HG03196 (cell line): ENCODE measurements at regions not wholly inside any gene's neighbourhood (a gene's known extent, or its start where the extent isn't known, plus 50 kb on each side); places are given as distances from the start of the nearest gene placed in this dataset.

Experiments used
- ATAC-seq: cut with Tn5 transposase; IDR thresholded peaks from one replicate; pipeline ENCODE4 v1.9.1; 2021; ENCODE audit not compliant: unreplicated experiment

DNA sequence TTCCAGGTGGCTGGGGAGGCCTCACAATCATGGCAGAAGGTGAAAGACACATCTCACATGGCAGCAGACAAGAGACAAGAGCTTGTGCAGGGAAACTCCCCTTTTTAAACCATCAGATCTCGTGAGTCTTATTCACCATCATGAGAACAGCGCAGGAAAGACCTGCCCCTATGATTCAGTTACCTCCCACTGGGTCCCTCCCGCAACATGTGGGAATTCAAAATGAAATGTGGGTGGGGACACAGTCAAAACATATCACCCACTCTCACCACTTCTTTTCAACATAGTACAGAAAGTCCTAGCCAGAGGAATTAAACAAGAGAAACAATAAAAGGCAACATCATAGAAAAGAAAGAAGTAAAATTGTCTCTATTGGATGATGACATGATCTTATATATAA, 223.4 kb upstream of the SLC24A2 start:
- no peak for ATAC-seq

DNA sequence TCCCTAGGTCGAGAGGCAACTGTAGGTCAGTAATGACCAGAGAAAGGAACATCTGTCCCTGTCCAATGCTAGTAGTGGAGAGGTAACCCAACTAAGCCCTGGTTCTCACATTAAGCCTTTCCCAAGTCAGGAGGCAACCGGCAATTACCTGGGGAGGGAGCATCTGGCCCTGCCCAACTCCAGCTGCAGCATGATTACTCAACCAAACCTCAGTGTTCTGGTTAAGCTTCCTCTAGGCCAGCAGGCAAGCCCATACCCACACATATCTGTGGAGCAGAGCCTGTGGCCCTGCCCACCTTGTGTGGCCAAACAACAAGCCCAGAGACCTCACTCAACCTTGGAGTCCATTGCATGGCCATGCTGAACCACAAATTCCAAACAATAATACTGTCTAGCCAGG, 220.8 kb upstream of the SLC24A2 start:
- no peak for ATAC-seq

DNA sequence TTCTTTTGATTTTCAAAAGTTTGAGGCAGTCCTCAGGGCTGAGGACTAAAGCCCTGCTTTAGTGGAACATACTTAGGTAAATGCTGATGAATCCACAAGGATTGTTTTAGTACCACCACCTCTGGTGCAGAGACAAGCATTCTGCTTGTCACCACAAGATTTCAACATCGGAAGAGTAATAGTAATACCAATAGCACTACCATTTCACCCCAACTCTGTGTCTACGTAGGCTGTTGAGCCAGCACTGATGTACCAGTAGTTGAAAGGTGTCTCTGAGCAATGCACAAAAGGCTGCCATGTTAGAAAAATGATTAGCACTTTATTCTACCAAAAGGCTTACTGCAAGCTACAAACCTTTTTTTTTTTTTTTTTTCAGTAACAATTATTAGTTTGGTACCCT, 213.2 kb upstream of the SLC24A2 start:
- ATAC-seq, result no peak

DNA sequence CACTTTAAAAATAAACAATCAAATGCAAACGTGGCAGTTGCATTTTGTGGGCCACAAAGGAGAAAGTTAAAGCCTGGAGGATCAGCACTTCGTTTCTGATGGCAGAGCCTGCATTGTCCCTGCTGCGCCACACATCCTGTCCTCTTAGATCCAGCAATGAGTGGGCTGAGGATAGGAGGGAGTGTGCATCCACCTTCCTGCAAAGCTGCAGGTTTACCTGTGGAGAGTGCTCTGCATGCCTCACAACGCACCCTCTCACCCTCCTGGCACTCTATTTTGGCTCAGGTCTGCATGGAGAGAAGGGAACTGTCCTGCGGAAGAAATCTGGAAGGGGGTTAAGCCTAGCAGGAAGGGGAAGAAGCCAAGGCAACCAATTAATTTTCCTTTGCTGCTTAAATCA, 212.2 kb upstream of the SLC24A2 start:
- no peak for ATAC-seq

DNA sequence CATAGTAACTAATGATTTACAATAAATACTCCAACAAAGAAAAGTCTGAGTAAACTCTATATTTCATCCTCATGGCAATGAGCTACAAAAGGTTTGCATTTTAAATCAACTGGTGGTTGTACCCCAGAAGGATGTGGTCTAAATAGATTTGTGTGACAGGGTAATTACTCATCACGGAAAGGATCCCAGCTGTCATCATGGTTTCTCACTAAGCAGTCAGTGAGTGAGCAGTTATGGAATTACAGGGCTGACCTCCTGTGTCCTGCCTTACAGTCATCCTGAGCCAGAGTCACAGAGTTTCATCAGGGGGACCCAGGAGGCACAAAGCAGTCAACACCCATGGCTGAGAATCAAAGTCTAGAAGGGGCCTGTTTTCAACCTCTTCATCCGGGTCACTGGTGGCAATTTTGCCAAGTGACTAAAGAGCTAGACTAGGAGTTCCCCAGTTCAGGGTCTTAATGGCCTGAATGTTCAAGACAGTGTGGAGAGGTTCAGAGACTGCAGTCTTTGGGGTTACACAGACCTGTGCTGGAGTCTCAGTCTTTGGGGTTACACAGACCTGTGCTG, 210.7 kb upstream of the SLC24A2 start:
- peak; percentile 91 for ATAC-seq

DNA sequence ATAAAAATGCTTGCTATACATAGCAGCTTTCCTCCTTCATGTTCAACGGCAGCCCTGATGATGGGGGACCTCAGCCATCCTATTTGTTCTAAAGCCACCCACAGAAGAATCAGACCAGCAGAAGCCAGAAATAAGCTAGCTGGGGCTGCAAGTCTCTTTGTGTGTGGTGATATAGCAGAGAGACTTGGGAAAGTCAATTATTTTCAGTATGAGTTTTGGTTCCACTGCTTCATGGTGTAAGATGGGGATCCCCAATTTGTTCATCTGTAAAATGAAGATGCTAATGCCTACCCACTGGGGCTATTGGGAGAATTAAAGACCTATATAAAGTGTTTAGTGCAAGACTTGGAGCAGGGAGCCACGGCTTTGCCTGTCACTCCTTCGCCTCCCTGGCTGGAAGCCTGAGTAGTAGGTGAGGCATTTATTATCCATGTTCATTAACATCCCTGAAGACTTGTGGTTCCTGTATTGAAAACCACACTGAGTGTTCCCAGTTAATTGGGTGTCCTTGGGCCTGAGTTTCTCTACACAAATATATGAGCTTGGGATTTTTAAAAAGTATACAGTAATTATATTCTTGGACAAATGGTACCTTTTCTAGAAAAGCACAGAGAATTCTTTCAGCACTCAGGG, 210.1 kb upstream of the SLC24A2 start:
- ATAC-seq, result peak; percentile 39

DNA sequence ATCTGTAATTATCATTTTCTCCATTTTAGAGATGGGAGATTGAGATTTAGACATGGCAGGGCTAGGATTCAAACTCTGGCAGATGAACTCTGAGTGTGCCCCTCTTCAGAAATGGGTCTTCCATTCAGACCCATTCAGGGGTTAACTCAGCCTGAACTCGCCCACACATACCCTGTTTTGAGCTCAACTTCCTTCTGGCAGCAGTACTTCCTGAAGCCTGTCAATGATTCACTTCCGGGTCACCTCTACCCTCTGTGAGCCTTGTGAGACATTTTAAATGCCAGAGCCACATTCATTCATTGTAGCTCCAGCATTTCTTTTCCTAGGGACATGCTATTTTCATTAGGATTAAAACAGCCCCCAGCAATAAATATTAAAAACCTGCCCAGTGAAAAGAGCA, 209.3 kb upstream of the SLC24A2 start:
- no peak for ATAC-seq

DNA sequence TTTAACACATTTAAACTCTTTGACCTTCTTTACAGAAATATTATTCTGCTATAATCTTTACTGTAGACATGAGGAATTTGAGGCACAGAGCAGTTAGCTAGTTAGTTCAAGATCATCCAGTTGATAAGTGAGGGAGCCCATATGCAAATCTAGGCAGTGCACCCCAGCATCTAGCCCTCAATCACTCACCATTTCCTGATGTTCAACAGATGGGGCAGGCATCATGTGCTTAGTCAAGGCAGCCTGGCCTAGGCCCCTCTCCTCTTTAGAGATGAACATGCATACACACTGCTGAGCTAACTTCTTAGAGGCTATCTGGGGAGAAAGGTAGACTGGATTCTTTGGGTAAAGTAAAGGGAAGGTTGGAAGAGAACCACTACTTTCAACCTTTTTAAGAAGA, 206.8 kb upstream of the SLC24A2 start:
- ATAC-seq, result no peak

DNA sequence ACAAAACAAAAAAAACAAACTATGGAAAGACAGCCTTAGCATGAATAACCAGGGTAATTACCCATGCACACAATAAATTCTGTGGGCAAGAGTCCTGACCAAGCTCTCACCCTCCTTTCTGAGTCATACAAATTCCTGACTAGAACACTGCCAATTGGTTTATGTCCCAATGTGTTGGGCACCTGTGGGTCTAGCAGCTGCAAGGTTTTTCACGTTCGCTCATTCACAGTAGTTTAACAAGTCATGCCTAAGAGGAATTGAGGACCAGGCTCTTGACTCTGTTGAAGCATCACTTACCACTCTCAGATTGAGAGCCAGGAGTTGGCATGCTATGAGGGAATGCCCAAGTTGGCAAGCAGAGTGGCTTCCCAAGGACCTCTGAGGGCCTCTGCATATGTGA, 205.5 kb upstream of the SLC24A2 start:
- ATAC-seq, result no peak

DNA sequence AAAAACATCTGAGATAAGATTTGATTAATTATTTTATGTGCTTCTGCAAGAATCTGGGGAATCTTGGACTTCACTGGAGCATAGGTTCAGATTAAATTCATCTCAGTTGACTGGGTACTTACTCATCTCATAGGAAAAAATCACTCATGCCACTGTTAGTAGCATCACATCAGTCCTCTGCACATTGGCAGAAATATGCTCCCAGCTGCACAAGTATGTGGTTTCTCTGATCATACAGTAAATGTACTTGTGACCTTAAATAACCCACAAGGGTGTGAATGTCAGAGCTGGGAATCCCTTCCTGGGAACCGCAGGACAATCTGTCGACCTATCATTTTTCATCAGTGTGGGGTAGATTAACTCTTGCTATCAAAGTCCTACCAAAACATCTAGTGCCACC, 203.7 kb upstream of the SLC24A2 start:
- no peak for ATAC-seq

DNA sequence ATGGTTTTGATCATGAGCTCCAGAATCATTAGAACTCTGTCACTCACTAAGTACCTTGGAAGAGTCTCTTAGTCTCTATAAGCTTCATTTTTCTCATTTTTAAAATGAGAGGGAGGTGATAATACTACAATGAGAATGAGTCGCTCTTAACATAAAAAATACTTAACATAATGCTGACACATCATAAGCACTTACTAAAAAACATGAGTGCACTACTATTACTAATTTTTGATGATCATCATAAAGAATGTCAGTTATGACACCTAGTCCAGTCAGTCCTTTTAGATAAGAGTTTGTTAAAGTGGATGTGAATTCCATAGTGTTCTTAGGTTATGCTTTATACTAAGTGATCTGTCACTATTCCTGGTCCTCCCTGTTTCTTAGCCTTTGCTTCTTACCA, 200.4 kb upstream of the SLC24A2 start:
- ATAC-seq, result no peak

DNA sequence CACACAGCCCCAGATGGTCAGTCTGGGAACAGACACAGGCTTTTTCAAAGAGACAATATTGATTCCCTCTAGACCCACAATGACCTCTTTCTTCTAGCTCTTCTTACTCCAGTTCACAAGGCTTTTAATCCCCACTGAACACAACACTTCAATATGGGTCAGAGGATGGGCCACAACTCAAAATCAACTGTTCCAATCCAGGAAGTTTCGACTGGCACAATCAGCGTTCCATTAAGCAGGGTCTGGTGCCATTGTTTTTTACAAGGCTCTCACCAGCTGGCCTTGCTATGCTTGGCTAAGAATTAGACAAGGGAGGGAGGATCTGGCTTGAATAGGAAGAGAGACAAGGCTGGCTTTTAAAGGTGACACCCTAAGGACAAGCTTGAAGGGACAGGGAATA, 199.4 kb upstream of the SLC24A2 start:
- no peak for ATAC-seq

DNA sequence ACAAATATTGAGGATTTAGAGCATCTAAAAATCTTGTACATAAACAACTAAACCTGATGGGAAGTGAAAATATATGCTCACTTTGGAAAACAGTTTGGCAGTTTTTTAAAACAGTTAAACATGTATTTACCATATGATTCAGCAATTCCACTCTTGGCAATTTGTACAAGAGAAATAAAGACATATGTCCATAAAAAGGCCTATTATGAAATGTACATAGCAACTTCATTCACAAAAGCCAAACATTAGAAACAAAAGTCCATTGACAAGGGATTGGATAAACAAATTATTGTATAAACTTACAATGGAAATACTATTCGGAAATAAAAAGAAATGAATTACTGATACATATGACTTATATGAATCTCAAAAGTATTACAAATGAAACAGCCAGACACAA, 196.2 kb upstream of the SLC24A2 start:
- no peak for ATAC-seq

DNA sequence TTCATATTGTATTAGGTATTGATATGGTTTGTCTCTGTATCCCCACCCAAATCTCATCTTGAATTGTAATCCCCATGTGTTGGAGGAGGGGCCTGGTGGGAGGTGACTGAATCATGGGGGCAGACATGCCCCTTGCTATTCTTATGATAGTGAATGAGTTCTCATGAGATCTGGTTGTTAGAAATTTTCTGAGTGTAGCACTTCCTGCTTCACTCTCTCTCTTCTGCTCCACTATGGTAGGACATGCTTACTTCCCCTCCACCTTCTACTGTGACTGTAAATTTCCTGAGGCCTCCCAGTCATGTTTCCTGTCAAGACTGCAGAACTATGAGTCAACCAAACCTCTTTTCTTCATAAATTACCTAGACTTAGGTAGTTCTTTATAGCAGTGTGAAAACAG, 187.4 kb upstream of the SLC24A2 start:
- no peak for ATAC-seq

DNA sequence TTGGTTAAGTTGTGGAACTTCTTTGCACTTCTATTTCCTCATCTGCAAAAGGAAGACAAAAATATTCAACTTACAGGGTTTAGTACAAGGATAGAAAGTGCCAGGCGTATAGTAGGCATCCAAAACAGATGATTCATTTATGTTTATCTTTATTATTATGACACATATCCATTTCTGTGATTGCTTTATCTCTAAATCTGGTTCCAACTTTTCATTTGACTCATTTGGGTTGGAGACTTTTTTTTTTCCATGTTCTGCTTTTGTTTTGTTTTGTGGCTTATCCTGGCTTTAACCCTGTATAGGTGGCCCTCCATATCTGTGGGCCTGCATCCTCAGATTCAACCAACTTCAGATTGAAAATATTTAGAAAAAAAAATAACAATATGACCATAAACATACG, 186.7 kb upstream of the SLC24A2 start:
- no peak for ATAC-seq

DNA sequence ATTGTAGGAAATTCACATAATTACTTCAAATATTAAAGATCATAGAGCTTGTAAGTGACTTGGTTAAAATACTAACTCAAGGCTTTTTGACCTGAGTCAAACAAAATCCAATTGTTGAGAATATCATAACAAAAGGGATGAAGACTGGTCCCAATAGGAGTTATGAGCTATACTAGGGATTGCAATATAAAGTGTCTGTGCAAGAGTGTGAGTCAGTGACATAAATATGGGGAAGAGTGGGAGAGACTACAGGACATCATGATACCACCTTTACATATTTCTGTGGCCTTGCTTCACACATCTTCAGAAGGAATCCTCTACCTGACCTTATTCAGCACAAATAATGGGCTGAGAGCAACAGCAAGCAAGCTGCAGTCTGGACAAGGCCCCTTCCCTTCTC, 180.9 kb upstream of the SLC24A2 start:
- no peak for ATAC-seq

DNA sequence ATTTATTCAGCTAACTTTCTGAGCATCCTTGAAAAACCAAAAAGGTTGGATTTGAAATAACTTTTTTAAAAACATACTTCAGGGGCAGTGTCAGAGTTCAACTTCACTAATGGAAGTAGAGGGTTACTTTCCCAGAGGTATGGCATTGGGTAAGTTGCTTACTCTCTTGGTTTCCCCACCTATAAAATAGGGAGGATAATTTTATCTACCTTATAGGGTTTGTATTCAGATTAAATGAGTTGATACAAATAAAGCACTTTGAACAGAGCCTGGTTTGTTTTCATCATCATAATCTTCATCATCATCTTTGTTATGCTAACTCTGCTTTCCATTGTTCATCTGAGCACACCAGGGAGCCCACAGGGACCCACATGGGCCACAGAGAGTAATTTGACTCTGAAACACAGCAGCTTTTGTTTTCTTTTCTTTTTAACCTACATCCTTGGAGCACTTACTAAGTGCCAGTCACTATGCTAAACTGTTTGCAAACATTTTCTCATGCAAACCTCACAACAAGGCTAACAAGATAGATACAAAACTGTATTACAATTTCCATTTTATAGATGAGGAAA, 179.1 kb upstream of the SLC24A2 start:
- ATAC-seq, result no peak

DNA sequence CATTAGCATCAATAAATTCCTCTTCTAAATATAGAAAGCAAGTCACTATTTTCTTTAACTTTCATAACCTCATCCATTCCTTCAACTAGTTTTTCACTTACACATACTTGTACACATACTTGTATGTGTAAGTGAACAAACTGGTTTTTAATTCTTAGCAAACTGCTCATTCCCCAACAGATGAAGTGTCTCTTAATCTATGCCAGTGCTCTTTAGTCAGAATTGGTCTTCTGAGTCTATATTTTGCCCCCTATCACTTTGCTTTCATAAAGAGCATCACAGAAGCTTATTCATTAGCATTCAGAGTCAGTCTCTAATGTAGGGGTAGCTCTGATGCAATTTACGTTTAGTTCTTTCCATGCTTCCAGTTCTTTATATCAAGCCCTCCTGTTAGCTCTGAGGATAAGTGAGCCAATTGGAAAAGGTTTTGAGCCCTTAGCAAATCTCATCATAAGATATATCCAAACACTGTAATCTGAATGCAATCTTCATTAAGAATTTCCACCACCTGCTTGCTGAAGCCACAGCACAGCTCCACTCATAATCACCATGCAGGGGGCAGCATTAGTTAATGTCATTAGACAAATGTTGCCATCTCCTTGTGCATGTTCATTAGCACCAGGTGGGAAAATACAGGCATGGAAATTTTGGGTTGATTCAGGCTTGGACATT, 178.5 kb upstream of the SLC24A2 start:
- no peak for ATAC-seq

DNA sequence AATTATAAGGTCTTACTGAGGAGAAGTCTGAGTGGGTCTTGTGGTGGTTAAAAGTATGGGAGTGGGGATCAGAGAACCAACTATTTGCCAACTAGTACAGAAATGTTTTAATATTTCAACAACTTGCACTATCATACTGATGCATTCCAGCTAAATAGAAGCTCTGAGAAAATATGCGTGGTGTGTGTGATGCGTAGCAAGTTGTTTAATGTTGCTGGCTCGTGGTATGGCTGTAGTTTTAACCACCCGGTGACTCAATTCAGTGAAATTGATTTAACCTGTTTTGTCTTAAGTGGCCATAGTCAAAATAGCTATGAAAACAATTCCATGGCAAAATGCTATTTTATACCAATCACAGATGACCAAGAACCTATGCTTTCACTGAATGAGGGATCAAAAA, 176.5 kb upstream of the SLC24A2 start:
- ATAC-seq, result no peak

DNA sequence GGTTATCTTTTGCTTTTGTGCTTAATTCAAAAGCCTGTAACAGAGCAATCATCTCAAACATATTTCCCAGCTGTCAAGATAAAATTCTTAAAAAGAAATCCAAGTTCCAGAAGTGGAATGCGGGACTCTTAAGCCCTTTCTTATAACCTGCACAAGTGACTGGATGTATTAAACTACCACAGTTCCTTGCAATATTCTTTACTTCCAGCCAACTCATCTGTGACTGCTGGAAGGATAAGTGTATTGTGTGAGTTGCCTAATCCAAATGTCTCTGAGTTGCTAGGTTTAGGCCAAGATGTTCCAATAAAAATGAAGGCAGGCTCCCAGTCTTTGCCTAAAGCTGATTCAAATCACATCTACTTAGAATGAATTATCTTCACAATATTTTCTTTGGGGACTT, 159.2 kb upstream of the SLC24A2 start:
- no peak for ATAC-seq

DNA sequence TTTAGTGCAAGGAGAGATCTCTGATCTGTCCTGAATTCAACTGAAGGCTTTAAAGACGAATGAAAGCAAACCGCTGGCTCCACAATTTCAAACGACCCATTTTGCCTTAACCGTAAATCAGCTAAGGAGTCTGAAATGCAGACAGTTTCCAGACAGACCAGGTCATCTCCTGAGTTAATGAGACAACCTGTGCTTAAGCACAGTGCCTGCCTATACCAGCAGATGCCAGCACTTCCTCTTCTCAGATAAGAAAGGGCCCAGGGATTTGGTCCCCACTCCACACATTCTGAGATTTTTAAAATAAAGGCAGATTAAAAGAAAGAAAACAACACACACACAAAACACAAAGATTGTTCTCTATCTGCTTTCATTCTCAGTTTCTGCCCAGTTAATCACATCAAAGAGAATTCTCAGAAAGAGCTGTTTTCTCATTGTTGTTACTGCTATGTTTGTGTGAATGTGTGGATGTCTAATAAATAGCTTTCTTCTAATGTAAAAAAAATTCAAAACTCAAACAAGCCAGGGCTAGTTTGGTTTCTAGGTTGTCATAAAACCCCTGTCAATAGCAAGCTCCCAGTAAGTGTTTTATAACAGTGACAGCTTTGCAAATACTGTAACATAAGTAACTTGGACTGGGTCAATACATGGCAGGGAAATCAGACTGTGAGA, 157.7 kb upstream of the SLC24A2 start:
- ATAC-seq, result no peak

DNA sequence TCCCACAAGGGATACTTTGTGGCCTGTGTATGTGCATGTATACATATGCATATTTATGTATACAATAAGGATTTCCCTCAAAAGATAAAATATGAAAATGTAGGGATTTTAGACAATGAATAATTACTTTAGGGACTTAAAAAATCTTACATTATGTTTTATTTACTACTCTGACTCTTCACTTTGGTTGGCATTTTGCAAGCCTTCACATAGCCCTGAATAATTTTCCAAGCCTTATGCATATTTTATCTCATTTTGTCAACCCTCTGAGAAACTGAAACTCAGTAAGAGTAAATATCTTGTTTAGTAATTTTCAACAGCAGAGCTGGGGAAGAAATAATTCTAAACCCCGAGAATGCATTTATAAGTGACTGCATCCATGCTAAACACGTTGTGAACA, 153.0 kb upstream of the SLC24A2 start:
- no peak for ATAC-seq
